ENCODE measurements at regions not wholly inside any gene's neighbourhood (a gene's known extent, or its start where the extent isn't known, plus 50 kb on each side); places are given as distances from the start of the nearest gene placed in this dataset.

- no peak for DNase-seq
These were observed 215.5 kb downstream of the TRIB2 start for GRCh38 chr2:12932192-12932591.

DNA sequence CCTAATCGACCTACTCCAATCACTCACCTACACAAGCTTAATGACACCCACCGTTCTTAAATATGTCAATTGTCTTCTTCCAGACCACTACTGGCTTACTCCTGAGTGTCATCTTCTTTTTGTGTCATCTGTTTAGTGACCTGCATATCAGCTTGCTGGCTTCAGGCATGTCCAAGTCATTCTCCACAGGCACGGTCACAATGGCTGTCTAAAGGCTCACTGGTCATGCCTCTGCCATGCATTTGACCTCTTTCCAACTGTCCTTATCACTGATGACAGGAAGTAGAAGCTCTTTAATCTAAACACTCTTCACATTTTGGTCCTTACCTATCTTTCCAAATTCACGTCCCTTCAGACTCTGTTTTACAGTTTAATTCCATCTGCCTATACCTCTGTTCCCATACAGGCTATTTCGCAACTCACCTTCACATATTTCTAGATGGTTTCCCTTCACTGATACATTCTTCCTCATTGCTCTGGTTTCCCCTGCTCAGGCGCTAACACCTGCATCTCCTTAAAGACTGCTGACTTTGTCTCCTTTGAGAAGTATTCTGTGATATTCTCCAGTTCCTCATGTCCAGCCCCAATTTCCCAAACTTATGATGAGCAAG is 217.5 kb downstream of the TRIB2 start:
- no peak for DNase-seq

- DNase-seq: no peak
These were observed 218.5 kb downstream of the TRIB2 start for GRCh38 chr2:12935222-12935621.

- DNase-seq: no peak
These were observed 219.1 kb downstream of the TRIB2 start for GRCh38 chr2:12935796-12936195.

DNA sequence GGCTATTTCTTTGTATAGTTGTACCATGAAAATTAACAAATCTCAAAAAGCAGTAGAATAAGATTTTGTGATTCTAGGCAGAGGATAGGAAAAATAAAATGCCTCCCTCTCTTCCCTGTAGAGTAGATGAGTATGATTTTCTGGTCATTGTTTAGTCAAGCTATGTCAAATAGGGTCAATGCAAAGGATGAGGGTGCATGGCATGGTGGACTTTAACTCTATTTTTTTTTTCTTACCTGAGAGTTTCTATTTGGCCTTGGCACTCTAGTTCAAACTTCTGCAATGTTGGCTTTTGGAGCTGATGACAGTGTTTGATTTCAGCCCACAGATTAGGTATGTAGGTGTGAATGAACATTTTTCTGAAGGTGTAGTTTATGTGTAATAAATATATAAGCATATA is 224.5 kb downstream of the TRIB2 start:
- no peak for DNase-seq

- peak in 1 of 5 experiments; percentile 46 for DNase-seq
These were observed 231.7 kb downstream of the TRIB2 start for GRCh38 chr2:12948231-12948960.

DNA sequence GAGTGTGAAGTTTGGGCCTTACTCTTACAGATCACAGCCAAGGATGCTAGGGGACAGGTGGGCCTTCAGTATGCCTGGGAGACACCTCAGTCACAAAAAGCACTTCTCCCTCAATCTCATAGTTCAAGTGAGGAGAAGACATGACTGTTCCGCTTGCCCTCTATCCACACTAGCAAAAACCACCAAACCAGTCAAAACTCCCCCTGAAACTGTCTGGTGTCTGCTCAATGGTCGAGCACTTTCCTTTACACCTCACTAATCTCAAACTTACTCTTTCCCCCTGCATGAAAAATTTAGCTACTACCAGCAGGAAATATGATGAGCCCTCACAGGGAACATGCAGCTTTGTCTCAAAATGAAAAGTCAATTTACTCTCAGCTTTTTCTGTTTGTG is 232.2 kb downstream of the TRIB2 start:
- DNase-seq: peak in 1 of 5 experiments; percentile 82

DNA sequence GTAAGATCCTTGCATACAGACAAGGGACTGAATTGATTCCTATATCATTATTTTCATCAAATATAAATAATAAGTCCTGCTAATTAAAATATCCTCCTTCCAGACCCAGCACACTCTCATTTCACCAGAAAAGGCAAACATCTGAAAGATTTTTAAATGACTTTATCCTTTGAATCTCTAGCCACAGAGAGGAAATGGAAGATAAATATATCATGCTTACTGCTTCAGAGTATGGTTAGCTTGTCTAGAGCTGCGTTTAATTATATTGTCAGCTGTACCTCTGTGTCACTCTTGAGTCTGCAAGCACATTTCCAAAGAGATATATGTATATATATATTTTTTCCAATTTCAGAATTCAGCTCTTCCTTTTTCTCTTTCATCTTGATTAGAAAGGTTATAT is 232.7 kb downstream of the TRIB2 start:
- peak in 1 of 5 experiments; percentile 58 for DNase-seq

DNA sequence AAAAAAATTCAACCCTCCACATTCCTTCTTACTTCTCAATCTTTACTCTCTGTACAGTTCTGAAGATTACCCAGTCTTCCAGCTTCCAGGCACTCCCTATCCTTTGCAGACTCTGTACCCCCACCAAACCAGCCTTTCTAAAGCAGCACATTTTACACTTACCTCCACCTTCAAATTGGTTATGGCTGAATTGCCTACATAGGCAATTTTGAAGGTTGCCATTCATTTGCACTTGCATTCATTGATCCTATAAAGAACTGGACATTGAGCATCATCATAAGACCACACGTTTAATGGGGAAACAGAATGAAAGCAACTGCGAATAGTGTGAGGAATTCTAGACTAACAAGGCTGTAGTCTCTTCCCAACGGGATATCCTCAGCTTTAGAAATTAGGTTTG is 233.4 kb downstream of the TRIB2 start:
- no peak for DNase-seq

- no peak for DNase-seq
These were observed 234.4 kb downstream of the TRIB2 start for GRCh38 chr2:12950957-12951656.

GRCh38 chr2:12951657-12951973 is 234.9 kb downstream of the TRIB2 start:
- no peak for DNase-seq

DNA sequence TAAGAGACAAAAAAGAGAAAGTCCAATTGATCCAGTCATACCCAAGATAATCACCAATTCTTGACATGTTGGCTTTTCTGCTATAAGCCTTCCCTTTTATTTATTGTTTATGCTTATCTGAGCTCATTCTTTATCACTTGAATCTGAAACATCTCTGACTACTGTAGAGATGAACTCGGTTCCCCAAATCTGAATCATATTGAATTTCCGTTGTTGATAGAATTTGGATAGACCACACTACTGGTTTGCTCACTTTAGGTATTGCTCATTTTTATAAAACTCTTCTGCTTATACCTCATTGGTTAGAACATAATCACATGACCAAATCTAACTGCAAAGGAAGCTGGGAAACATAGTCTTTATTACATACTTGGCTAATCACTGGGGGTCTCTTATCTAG is 236.9 kb downstream of the TRIB2 start:
- peak in 1 of 5 experiments; percentile 59 for DNase-seq

DNA sequence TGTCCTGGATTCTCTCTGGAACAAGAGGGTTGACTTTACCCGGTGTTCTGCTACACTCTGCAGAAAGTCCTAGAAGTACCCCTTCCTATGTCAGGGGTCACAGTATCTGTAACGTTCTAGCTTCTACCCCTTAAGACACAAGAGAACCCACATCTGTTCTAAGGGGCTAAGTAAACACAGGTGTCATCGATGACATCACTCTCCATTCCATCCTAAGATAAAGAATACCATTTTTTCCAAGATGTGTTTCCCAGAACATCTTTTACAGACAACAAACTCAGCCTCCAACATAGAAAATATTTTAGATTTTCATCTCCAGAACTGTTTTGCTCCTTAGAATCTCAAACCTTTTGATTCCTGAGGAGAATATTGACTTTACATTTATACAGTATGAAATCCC is 239.1 kb downstream of the TRIB2 start:
- no peak for DNase-seq

DNA sequence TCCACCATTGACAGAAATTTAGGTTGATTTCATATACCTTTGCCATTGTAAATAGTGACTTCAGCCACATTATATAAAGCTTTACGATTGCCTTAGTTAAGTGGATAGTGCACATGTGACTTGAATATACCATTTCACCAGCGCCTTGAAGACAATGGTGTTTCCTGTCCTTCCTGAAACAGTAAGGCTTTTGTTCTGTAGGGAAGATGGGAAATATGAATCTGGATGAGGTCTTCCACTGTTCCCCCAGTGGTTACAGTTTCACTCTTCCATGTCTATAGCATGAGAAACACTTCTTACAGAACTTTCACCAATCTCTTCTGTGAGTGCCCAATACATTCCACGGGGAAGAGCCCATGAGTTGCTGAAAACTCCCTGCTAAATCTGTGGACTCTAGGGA is 240.5 kb downstream of the TRIB2 start:
- DNase-seq: no peak

GRCh38 chr2:12959935-12960334 is 243.2 kb downstream of the TRIB2 start:
- no peak for DNase-seq

- no peak for DNase-seq
These were observed 243.9 kb downstream of the TRIB2 start for GRCh38 chr2:12960671-12961070.

DNA sequence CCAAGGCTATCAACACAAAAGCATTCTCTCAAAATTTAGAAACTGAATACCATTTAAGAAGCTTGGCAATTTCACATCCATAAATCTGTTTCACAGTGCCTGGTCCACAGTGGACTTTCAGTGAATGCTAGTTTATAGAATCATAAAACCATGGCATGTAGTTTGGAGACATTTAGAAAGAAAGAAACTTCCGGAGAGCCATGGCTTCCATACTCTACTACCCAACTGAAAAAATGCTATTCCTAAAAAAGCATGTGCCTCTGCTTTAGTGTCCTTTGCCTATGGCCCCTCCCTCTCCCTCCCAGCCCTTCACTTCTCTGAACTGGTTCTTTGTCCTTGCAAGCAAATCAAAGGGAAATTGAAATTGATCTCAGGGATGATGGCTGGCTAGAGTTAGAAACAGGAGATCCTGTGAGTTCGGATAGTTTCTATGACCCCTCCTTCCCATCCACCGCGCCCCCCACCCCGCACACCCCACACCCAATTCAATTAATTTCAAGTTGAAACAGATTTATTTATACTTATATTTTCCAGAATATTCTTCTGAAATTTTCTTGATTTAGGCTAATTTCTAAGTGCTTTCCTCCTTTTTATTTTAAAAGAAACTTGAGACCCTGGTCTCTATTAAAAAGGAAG is 248.3 kb downstream of the TRIB2 start:
- no peak for DNase-seq

DNA sequence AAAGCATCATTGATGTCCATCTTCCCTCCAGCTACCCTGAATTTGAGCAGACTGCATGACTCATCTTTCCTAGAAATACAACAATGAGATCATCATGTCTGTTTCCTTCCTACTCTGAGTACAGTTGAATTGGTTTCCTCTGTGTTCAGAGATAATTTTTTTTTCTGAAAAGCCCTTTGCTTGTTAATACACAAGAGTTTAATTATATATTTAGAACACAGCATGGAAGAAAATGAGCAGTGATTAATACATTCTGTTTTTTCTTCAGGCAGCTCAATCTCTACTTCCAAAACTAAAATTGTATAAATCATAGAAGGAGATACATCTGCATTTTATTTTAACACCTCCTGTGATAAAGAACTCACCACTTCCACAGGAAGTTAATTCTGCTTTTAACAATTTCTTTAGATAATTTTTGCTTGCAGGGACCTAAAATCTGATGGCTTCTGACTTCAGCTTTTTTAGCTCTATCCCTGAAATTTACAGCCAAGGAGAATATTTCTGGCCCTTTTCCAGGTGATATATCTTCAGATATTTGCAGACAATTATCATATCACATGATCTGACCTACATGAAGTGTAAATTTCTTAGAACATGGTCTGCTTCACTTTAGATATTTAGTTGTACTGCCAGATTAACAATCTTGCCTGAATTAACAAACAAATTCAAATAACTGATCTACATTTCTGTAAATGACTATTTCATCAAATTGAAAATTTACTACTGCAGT is 249.0 kb downstream of the TRIB2 start:
- DNase-seq: peak in 1 of 5 experiments; percentile 86

DNA sequence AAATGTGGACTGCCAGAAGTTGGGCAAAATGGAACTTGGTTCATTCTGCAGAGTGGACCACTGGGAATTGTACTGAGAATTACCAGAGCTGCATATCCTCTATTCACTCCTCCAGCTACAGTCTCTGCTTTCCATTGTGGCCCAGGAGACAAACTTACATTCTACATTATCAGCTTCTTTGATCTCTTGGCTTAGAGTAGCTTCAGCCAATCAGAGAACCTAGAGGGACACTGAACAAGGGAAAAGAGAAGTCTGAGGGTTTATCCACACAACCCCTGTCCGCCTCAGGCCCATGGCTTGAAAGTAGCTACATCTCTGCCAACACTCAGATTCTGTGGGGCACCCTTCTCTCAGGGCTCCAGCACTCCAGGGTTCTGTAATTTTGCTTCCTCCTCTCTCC is 251.1 kb downstream of the TRIB2 start:
- DNase-seq: no peak

- no peak for DNase-seq
These were observed 251.7 kb downstream of the TRIB2 start for GRCh38 chr2:12968399-12968798.

GRCh38 chr2:12970861-12971260 is 254.1 kb downstream of the TRIB2 start:
- DNase-seq: no peak

DNA sequence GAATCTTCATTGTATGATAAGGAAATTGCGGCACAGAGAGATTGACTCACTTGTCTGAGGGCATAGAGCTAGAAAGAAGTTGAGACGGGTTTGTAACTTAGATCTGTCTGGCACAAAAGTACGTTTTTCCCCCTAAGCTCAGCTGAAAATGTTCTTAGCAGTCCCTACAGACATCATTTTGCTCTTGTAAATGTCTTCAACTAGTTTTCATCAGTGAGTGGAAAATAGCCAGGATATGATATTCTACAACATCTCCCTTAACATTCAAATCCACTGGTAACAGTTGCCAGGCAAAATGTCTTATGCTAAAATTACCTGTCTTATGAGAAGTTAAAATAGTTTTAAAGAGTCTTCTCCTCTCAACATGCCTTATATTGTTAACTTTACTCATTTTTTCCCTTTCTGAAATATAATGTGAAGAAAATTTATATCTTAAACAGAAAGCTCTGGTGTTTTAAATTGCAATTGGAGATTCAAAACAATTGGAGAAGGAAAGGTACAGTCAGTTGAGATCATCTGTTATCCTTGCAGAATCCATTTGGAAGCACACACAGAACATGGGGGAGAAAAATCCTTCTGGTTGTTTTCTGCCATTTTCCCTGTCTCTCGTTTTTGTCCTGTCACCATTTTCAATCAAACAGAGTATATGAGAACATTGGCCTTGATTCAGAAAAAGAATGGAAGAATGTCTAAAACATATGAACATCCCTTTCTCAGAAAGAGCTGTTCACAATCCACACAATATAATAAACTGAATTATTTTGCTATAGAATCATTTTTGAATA is 255.0 kb downstream of the TRIB2 start:
- no peak for DNase-seq

Data from T-helper 2 cell (primary cell).